Activated CD8-positive, alpha-beta T cell treated with anti-CD3 and anti-CD28 coated beads for 36 hours (primary cell): ENCODE measurements at regions not wholly inside any gene's neighbourhood (a gene's known extent, or its start where the extent isn't known, plus 50 kb on each side); places are given as distances from the start of the nearest gene placed in this dataset.

Source experiments
- ATAC-seq: fragments of 200-7000 bp; cut with Tn5 transposase; one replicate; pipeline ENCODE4 v1.10.0; 2021; ENCODE audit warnings: mild to moderate bottlenecking, moderate library complexity
- CTCF ChIA-PET: fragments of 350-600 bp; sonication (Branson Sonifier 250); formaldehyde crosslinking; loops from one replicate; lab custom pipeline; 2021; ENCODE audit warnings: antibody characterized with exemption; lab: Charles Lee
- POLR2A ChIA-PET: fragments of 350-600 bp; sonication (Branson Sonifier 250); formaldehyde crosslinking; loops from one replicate; lab custom pipeline; 2021; ENCODE audit warnings: antibody characterized with exemption; lab: Charles Lee
- DNase-seq: peaks from one replicate; pipeline ENCODE4 v3.0.0-alpha.2; 2020
- H3K27ac Mint-ChIP-seq: one replicate; pipeline ENCODE4 v1.8.0; 2021; ENCODE audit warnings: mild to moderate bottlenecking, mixed read lengths
- H3K27me3 Mint-ChIP-seq: one replicate; pipeline ENCODE4 v1.8.0; 2021; ENCODE audit warnings: mixed read lengths
- H3K36me3 Mint-ChIP-seq: one replicate; pipeline ENCODE4 v1.8.0; 2021; ENCODE audit warnings: low read depth, mixed read lengths
- H3K4me1 Mint-ChIP-seq: one replicate; pipeline ENCODE4 v1.8.0; 2021; ENCODE audit warnings: low read depth, mixed read lengths
- H3K4me3 Mint-ChIP-seq: one replicate; pipeline ENCODE4 v1.8.0; 2021; ENCODE audit warnings: mild to moderate bottlenecking, moderate library complexity, mixed read lengths
- H3K9me3 Mint-ChIP-seq: one replicate; pipeline ENCODE4 v1.8.0; 2021; ENCODE audit warnings: mixed read lengths
- intact Hi-C: fragments of 100-400 bp; cut with micrococcal nuclease; formaldehyde crosslinking; loops from one replicate; pipeline ENCODE4 v1.10.0; 2022
- TF ChIP-seq, protein P1 (sequence below): fragments of 200-600 bp; IDR thresholded peaks from one replicate; pipeline ENCODE4 v1.8.0; 2022; ENCODE audit warnings: antibody characterized with exemption, mild to moderate bottlenecking

DNA sequence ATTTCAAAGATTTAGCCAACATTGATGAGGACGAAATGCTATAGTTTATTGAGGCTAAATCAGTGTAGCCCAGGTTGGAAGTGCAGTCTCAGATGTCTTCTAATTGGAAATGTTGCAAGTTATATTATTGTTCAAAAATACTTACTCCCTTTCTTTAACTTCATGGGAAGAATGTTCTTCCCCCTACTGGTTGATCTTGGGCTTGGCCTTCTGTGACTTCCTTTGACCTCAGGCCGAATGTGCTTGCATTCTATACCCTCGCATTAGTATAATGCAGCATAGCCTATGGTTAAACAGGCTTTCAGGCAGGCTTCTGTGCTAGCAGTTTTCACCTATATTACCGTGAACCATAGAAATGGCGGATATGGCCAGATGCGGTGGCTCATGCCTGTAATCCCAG lies 77.3 kb downstream of the RPE65 start:
- ATAC-seq (no peak), DNase-seq (no peak)
- Mint-ChIP-seq H3K4me3 (no peak overlapping the region), H3K4me1 (no peaks in the 10 kb centered on the region), H3K36me3 (no peaks in the 10 kb centered on the region), H3K27ac (no peak overlapping the region), H3K9me3 (no peaks in the 10 kb centered on the region), H3K27me3 (no peaks in the 10 kb centered on the region)
- ChIA-PET POLR2A (no interaction called here), CTCF (no interaction called here)
- TF ChIP-seq, protein P1, sequence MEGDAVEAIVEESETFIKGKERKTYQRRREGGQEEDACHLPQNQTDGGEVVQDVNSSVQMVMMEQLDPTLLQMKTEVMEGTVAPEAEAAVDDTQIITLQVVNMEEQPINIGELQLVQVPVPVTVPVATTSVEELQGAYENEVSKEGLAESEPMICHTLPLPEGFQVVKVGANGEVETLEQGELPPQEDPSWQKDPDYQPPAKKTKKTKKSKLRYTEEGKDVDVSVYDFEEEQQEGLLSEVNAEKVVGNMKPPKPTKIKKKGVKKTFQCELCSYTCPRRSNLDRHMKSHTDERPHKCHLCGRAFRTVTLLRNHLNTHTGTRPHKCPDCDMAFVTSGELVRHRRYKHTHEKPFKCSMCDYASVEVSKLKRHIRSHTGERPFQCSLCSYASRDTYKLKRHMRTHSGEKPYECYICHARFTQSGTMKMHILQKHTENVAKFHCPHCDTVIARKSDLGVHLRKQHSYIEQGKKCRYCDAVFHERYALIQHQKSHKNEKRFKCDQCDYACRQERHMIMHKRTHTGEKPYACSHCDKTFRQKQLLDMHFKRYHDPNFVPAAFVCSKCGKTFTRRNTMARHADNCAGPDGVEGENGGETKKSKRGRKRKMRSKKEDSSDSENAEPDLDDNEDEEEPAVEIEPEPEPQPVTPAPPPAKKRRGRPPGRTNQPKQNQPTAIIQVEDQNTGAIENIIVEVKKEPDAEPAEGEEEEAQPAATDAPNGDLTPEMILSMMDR = no peak
- intact Hi-C loops = no loop called here

DNA sequence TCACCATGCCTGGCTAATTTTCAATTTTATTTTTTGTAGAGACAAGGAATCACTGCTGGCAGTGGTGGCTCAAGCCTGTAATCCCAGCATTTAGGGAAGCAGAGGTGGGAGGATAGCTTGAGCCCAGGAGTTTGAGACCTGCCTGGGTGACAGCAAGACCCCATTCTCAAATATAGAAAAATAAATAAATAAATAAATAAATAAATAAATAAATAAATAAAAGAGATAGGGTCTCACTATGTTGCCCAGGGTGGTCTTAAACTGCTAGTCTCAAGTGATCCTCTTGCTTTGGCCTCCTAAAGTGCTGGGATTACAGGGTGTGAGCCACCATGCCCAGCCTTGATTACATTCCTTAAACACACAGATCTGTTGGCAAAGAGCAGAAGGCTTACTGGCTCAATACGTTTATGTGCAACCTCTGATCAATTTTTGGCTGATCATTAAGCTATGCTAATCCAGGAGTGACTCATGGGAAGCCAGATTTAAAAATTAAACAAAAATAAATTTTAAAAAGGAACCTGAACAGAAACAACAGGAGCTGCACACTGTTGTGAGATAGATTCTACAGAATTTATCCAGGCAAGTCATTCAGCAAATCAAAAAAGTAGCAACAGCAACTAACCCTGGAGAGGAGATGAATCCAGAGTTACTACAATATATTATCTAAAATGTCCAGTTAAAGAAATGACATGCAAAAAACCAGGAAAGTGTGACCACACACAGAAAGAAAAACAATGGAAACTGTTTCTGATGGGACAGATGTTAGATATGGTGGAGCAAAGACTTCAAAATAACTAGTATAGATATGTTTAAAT lies 79.4 kb downstream of the RPE65 start:
- no peak for ATAC-seq
- intact Hi-C loops = no loop called here
- CTCF ChIA-PET = interaction anchor here (1.1 kb wide), 1 partner anchor 12 kb away, joined by 3 read pairs; no protein-coding TSS in a partner anchor
- H3K9me3 Mint-ChIP-seq = no peaks in the 10 kb centered on the region
- no peak overlapping the region for H3K27ac Mint-ChIP-seq
- H3K36me3 Mint-ChIP-seq = no peaks in the 10 kb centered on the region
- no peak overlapping the region for H3K4me3 Mint-ChIP-seq
- H3K27me3 Mint-ChIP-seq = peaks cover 3% of the 10 kb centered on the region
- POLR2A ChIA-PET = no interaction called here
- DNase-seq = no peak
- TF ChIP-seq, protein P1 = no peak
- no peaks in the 10 kb centered on the region for H3K4me1 Mint-ChIP-seq

DNA sequence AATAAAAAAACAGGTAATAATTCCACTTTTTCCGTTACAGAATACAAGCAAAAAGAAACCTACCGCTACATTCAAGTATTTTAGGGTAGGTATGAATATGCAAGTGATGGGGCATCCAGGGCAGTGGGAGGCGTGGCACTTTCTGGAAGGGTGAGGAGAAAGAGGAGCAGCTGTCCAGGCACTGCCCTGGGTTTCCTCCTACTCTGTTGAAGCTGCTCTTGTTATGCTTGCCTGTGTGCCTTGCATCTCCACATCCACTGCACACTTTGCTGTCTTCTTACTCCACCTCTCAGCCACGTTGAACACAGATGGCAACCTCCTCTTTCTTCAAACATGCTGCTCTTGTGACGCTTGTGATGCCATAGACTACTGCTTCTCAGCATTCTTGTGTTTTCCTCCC lies 83.2 kb downstream of the RPE65 start:
- POLR2A ChIA-PET = no interaction called here
- H3K9me3 Mint-ChIP-seq = no peaks in the 10 kb centered on the region
- no peak overlapping the region for H3K27ac Mint-ChIP-seq
- CTCF ChIA-PET = interaction anchor here (0.9 to 1.1 kb wide), 2 partner anchors 65 to 226 kb away, joined by 3 read pairs; no protein-coding TSS in a partner anchor
- peaks cover 3% of the 10 kb centered on the region for H3K27me3 Mint-ChIP-seq
- H3K4me3 Mint-ChIP-seq = no peak overlapping the region
- H3K36me3 Mint-ChIP-seq = no peaks in the 10 kb centered on the region
- intact Hi-C loops = no loop called here
- no peaks in the 10 kb centered on the region for H3K4me1 Mint-ChIP-seq
- ATAC-seq (no peak), DNase-seq (no peak)
- TF ChIP-seq, protein P1 = no peak

DNA sequence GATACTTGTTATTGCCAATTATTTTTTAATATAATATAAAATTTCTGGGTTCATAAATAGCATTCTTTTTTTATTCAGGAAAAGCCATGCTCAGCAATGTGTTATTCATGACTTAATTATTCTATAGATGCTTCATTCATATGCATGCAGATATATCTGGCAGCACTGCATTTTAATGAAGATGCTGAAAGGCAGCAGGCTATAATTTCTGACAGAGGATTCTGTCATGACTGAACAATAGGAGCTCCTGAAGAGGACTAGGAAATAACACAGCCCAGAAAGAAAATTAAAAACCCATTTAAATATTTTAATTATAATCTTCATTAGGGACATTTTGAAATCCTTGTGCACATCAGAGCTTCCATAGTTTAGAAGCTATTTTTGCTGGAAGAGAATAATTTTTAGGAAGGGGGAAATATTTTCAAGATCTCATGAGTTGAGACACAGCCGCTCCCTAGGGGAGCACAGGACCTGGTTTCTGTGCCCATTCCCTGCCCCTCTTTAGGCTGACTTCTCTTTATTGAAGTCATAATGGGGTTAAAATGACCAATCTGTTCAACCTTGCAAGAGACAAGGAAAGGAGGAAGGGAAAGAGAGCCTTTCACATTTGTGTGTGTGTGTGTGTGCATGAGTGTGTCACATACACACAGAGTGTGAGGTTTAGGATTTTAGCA lies 83.9 kb downstream of the RPE65 start:
- ATAC-seq (no peak), DNase-seq (no peak)
- Mint-ChIP-seq H3K36me3 (no peaks in the 10 kb centered on the region), H3K27ac (no peak overlapping the region), H3K9me3 (no peaks in the 10 kb centered on the region), H3K27me3 (peaks cover 3% of the 10 kb centered on the region), H3K4me3 (no peak overlapping the region), H3K4me1 (no peaks in the 10 kb centered on the region)
- ChIA-PET POLR2A (no interaction called here), CTCF (interaction anchor here (1.1 to 1.4 kb wide), 2 partner anchors 17 to 64 kb away, joined by 3 read pairs; no protein-coding TSS in a partner anchor)
- intact Hi-C loops = no loop called here
- TF ChIP-seq, protein P1 = no peak

DNA sequence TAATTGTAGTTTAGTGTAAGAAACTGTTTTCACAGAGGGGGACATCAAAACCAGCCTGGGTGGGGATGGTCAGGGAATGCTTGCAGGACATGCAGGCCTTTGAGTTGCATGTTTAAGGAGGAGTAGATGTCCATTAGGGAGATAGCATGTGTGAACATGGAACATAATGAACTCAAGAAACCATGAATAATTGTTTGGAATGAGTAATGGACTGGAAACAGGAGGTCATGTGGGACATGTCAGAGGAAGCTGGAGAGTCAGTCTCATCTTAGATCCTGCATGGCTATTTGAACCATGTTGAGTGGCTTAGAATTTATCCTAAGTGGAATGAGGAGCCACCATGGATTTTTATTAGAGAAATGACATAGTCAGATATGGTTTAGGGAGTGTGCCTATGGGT lies 86.4 kb downstream of the RPE65 start:
- H3K27me3 Mint-ChIP-seq = peaks cover 3% of the 10 kb centered on the region
- no peak overlapping the region for H3K4me3 Mint-ChIP-seq
- intact Hi-C loops = no loop called here
- H3K27ac Mint-ChIP-seq = no peak overlapping the region
- H3K9me3 Mint-ChIP-seq = no peaks in the 10 kb centered on the region
- H3K36me3 Mint-ChIP-seq = no peaks in the 10 kb centered on the region
- no peaks in the 10 kb centered on the region for H3K4me1 Mint-ChIP-seq
- POLR2A ChIA-PET = no interaction called here
- DNase-seq (no peak), ATAC-seq (no peak)
- CTCF ChIA-PET = no interaction called here
- TF ChIP-seq, protein P1 = no peak
